Trophoblast cell (in vitro differentiated cells and primary cell): ENCODE measurements at regions not wholly inside any gene's neighbourhood (a gene's known extent, or its start where the extent isn't known, plus 50 kb on each side); places are given as distances from the start of the nearest gene placed in this dataset.

Experiments
- DNase-seq, 2 donors: peaks; one replicate each; pipeline ENCODE4 v3.0.0-alpha.2; 2016
- H2AFZ ChIP-seq: 2 replicates; pipeline ENCODE4 v1.6.1; 2013; ENCODE audit warnings: low read length, moderate library complexity, mild to moderate bottlenecking; ENCODE audit not compliant: insufficient read depth, poor library complexity
- H2AK5ac ChIP-seq: 2 replicates; pipeline ENCODE4 v1.6.1; 2013; ENCODE audit warnings: mild to moderate bottlenecking, low read length
- H2BK120ac ChIP-seq: 2 replicates; pipeline ENCODE4 v1.6.1; 2013; ENCODE audit warnings: low read length, mild to moderate bottlenecking, moderate library complexity; ENCODE audit not compliant: insufficient read depth, poor library complexity
- H2BK12ac ChIP-seq: 2 replicates; pipeline ENCODE4 v1.6.1; 2013; ENCODE audit warnings: mild to moderate bottlenecking, low read length, moderate library complexity
- H2BK5ac ChIP-seq: 2 replicates; pipeline ENCODE4 v1.6.1; 2013; ENCODE audit warnings: low read length, low read depth, moderate library complexity, mild to moderate bottlenecking; ENCODE audit not compliant: poor library complexity
- H3K14ac ChIP-seq: 2 replicates; pipeline ENCODE4 v1.6.1; 2013; ENCODE audit warnings: mild to moderate bottlenecking, low read length
- H3K18ac ChIP-seq: 2 replicates; pipeline ENCODE4 v1.6.1; 2013; ENCODE audit warnings: mild to moderate bottlenecking, low read length
- H3K23ac ChIP-seq: 2 replicates; pipeline ENCODE4 v1.6.1; 2013; ENCODE audit warnings: low read length
- H3K27ac ChIP-seq: 2 replicates; pipeline ENCODE4 v1.5.1; 2013; ENCODE audit warnings: low read depth, mild to moderate bottlenecking, inconsistent platforms, low read length, moderate library complexity
- H3K27me3 ChIP-seq: 2 replicates; pipeline ENCODE4 v1.6.1; 2013; ENCODE audit warnings: inconsistent platforms, mild to moderate bottlenecking, low read length, moderate library complexity; ENCODE audit not compliant: insufficient read depth
- H3K36me3 ChIP-seq, 2 experiments: 1 replicate in 1 of 2; 2 replicates in 1 of 2; pipeline ENCODE4 v1.6.1; 2013; ENCODE audit warnings: low read length in 2 of 2, mild to moderate bottlenecking in 2 of 2, moderate library complexity in 1 of 2; ENCODE audit not compliant: insufficient read depth in 2 of 2, control insufficient read depth in 1 of 2
- H3K4ac ChIP-seq: 2 replicates; pipeline ENCODE4 v1.6.1; 2013; ENCODE audit warnings: low read depth, mild to moderate bottlenecking, low read length, moderate library complexity
- H3K4me1 ChIP-seq, 2 experiments: 1 replicate in 1 of 2; 2 replicates in 1 of 2; pipeline ENCODE4 v1.6.1; 2013; ENCODE audit warnings: low read length in 2 of 2, mild to moderate bottlenecking in 2 of 2, moderate library complexity in 1 of 2; ENCODE audit not compliant: insufficient read depth in 2 of 2, control insufficient read depth in 1 of 2
- H3K4me2 ChIP-seq: 2 replicates; pipeline ENCODE4 v1.6.1; 2013; ENCODE audit warnings: inconsistent platforms, mild to moderate bottlenecking, low read length, moderate library complexity
- H3K4me3 ChIP-seq: 2 replicates; pipeline ENCODE4 v1.5.1; 2013; ENCODE audit warnings: mild to moderate bottlenecking, low read depth, low read length, inconsistent platforms
- H3K79me1 ChIP-seq: one replicate; pipeline ENCODE4 v1.6.1; 2013; ENCODE audit warnings: low read length
- H3K79me2 ChIP-seq: 2 replicates; pipeline ENCODE4 v1.6.1; 2013; ENCODE audit warnings: low read length, mild to moderate bottlenecking; ENCODE audit not compliant: control insufficient read depth, insufficient read depth, poor library complexity
- H3K9ac ChIP-seq: 2 replicates; pipeline ENCODE4 v1.6.1; 2013; ENCODE audit warnings: mild to moderate bottlenecking, low read length
- H3K9me3 ChIP-seq: 2 replicates; pipeline ENCODE4 v1.6.1; 2013; ENCODE audit warnings: low read depth, mild to moderate bottlenecking, control low read depth, inconsistent platforms, low read length; ENCODE audit not compliant: insufficient read depth
- H4K12ac ChIP-seq: 2 replicates; pipeline ENCODE4 v1.6.1; 2013; ENCODE audit warnings: low read depth, mild to moderate bottlenecking, low read length, moderate library complexity
- H4K8ac ChIP-seq: 2 replicates; pipeline ENCODE4 v1.6.1; 2013; ENCODE audit warnings: low read depth, mild to moderate bottlenecking, low read length, moderate library complexity
- H4K91ac ChIP-seq: one replicate; pipeline ENCODE4 v1.6.1; 2013; ENCODE audit warnings: low read depth, mild to moderate bottlenecking, low read length, moderate library complexity
- WGBS: extraction: QIAGEN DNeasy Blood & Tissue Kit; methylation state at CpG from one replicate; pipeline ENCODE4 v1.1.7; 2013; ENCODE audit warnings: missing lambda C conversion rate; ENCODE audit not compliant: insufficient read length, insufficient coverage; ENCODE audit errors: extremely low coverage; 5-methylcytosine and 5-hydroxymethylcytosine counted together

- Histone ChIP-seq H3K9me3 (no peaks in the 10 kb centered on the region), H3K4me3 (no peak overlapping the region), H3K14ac (no peak overlapping the region), H3K4ac (no peak overlapping the region), H2AFZ (no peak overlapping the region), H2BK5ac (no peak overlapping the region), H4K91ac (no peak overlapping the region), H3K27ac (no peak overlapping the region), H3K18ac (no peak overlapping the region), H3K4me1 (no peaks in the 10 kb centered on the region), H3K4me2 (no peak overlapping the region), H2BK120ac (no peak overlapping the region), H3K9ac (no peak overlapping the region), H2AK5ac (no peak overlapping the region), H4K8ac (no peak overlapping the region), H3K79me1 (no peaks in the 10 kb centered on the region), H3K27me3 (no peaks in the 10 kb centered on the region), H4K12ac (no peak overlapping the region), H3K79me2 (no peaks in the 10 kb centered on the region), H3K36me3 (peaks cover 2 to 3% of the 10 kb centered on the region in 2 experiments), H3K23ac (no peak overlapping the region), H2BK12ac (no peak overlapping the region)
- no CpG with 5 or more reads among the region's 5 CpGs for WGBS
- DNase-seq: no peak
These were observed 124.2 kb downstream of the APIP start for GRCh38 chr11:34791780-34792542.

- Histone ChIP-seq H3K27ac (no peak overlapping the region), H2BK12ac (no peak overlapping the region), H3K79me1 (no peaks in the 10 kb centered on the region), H3K23ac (no peak overlapping the region), H3K9ac (no peak overlapping the region), H3K79me2 (no peaks in the 10 kb centered on the region), H2BK5ac (no peak overlapping the region), H4K8ac (no peak overlapping the region), H3K9me3 (no peaks in the 10 kb centered on the region), H3K4me2 (no peak overlapping the region), H2AFZ (no peak overlapping the region), H3K4ac (no peak overlapping the region), H3K4me1 (no peaks in the 10 kb centered on the region), H3K36me3 (peaks cover 2 to 3% of the 10 kb centered on the region in 2 experiments), H2BK120ac (no peak overlapping the region), H2AK5ac (no peak overlapping the region), H4K12ac (no peak overlapping the region), H3K27me3 (no peaks in the 10 kb centered on the region), H3K4me3 (no peak overlapping the region), H3K14ac (no peak overlapping the region), H3K18ac (no peak overlapping the region), H4K91ac (no peak overlapping the region)
- DNase-seq: no peak
- no CpG with 5 or more reads among the region's 3 CpGs for WGBS
These were observed 125.6 kb downstream of the APIP start for GRCh38 chr11:34790620-34791019.

- Histone ChIP-seq H2BK5ac (no peak overlapping the region), H3K4me2 (no peak overlapping the region), H4K12ac (no peak overlapping the region), H4K8ac (no peak overlapping the region), H3K27ac (no peak overlapping the region), H2AK5ac (no peak overlapping the region), H3K36me3 (peaks cover 2 to 3% of the 10 kb centered on the region in 2 experiments), H3K4me1 (no peaks in the 10 kb centered on the region), H3K4me3 (no peak overlapping the region), H3K4ac (no peak overlapping the region), H3K79me2 (no peaks in the 10 kb centered on the region), H3K18ac (no peak overlapping the region), H4K91ac (no peak overlapping the region), H2AFZ (no peak overlapping the region), H3K79me1 (no peaks in the 10 kb centered on the region), H3K14ac (no peak overlapping the region), H3K23ac (no peak overlapping the region), H2BK120ac (no peak overlapping the region), H3K9ac (no peak overlapping the region), H3K9me3 (no peaks in the 10 kb centered on the region), H2BK12ac (no peak overlapping the region), H3K27me3 (no peaks in the 10 kb centered on the region)
- no peak for DNase-seq
- no CpG with 5 or more reads among the region's 4 CpGs for WGBS
These were observed 126.9 kb downstream of the APIP start for GRCh38 chr11:34789196-34789834.

- Histone ChIP-seq H3K4me1 (no peaks in the 10 kb centered on the region), H3K27me3 (no peaks in the 10 kb centered on the region), H2AFZ (no peak overlapping the region), H3K9ac (no peak overlapping the region), H2BK120ac (no peak overlapping the region), H3K23ac (no peak overlapping the region), H3K79me1 (no peaks in the 10 kb centered on the region), H3K4me3 (no peak overlapping the region), H2BK12ac (no peak overlapping the region), H4K8ac (no peak overlapping the region), H2BK5ac (no peak overlapping the region), H3K27ac (no peak overlapping the region), H3K18ac (no peak overlapping the region), H3K9me3 (no peaks in the 10 kb centered on the region), H4K12ac (no peak overlapping the region), H4K91ac (no peak overlapping the region), H3K36me3 (peaks cover 2 to 3% of the 10 kb centered on the region in 2 experiments), H3K4ac (no peak overlapping the region), H3K4me2 (no peak overlapping the region), H2AK5ac (no peak overlapping the region), H3K79me2 (no peaks in the 10 kb centered on the region), H3K14ac (no peak overlapping the region)
- DNase-seq: no peak
- no CpG with 5 or more reads among the region's 2 CpGs for WGBS
These were observed 127.5 kb downstream of the APIP start for GRCh38 chr11:34788642-34789041.
